KMS-11 (cell line): ENCODE measurements at regions not wholly inside any gene's neighbourhood (a gene's known extent, or its start where the extent isn't known, plus 50 kb on each side); places are given as distances from the start of the nearest gene placed in this dataset.

Experiments used
- H2AFZ ChIP-seq: fragments of 200-600 bp; sonication (generic); 2 replicates; pipeline ENCODE4 v1.6.1; 2016; ENCODE audit warnings: antibody characterized with exemption, mixed run types, low read depth
- H3K27ac ChIP-seq: fragments of 200-600 bp; sonication (generic); 2 replicates; pipeline ENCODE4 v1.6.1; 2016; ENCODE audit warnings: mild to moderate bottlenecking, mixed run types
- H3K27me3 ChIP-seq: fragments of 200-600 bp; sonication (generic); 2 replicates; pipeline ENCODE4 v1.6.1; 2017; ENCODE audit warnings: mild to moderate bottlenecking, low read depth, mixed run types, moderate library complexity; ENCODE audit not compliant: insufficient read depth
- H3K36me3 ChIP-seq: fragments of 200-600 bp; sonication (generic); 2 replicates; pipeline ENCODE4 v1.6.1; 2017; ENCODE audit warnings: mild to moderate bottlenecking, mixed run types; ENCODE audit not compliant: insufficient read depth
- H3K4me1 ChIP-seq: fragments of 200-600 bp; sonication (generic); 2 replicates; pipeline ENCODE4 v1.6.1; 2016; ENCODE audit warnings: mild to moderate bottlenecking, low read depth, mixed run types; ENCODE audit not compliant: poor library complexity, severe bottlenecking
- H3K4me2 ChIP-seq: fragments of 200-600 bp; sonication (generic); 2 replicates; pipeline ENCODE4 v1.7.0; 2016; ENCODE audit warnings: mild to moderate bottlenecking, mixed run types
- H3K4me3 ChIP-seq: fragments of 200-600 bp; sonication (generic); IDR thresholded peaks from 2 replicates; pipeline ENCODE4 v1.6.1; 2017; ENCODE audit warnings: low read depth, low read length, mixed read lengths; ENCODE audit not compliant: insufficient read depth
- H3K79me2 ChIP-seq: fragments of 200-600 bp; sonication (generic); 2 replicates; pipeline ENCODE4 v1.6.1; 2016; ENCODE audit warnings: low read depth, mixed run types; ENCODE audit not compliant: insufficient read depth
- H3K9ac ChIP-seq: fragments of 200-600 bp; sonication (generic); 2 replicates; pipeline ENCODE4 v1.6.1; 2016; ENCODE audit warnings: mild to moderate bottlenecking, mixed run types
- H4K20me1 ChIP-seq: fragments of 200-600 bp; sonication (generic); 2 replicates; pipeline ENCODE4 v1.6.1; 2016; ENCODE audit warnings: mild to moderate bottlenecking, mixed run types; ENCODE audit not compliant: insufficient read depth
- CTCF ChIP-seq: fragments of 200-600 bp; sonication (generic); conservative IDR thresholded peaks from 2 replicates; pipeline ENCODE4 v1.6.1; 2017; ENCODE audit warnings: low read depth, mild to moderate bottlenecking, antibody characterized with exemption, low read length, moderate library complexity, mixed read lengths

DNA sequence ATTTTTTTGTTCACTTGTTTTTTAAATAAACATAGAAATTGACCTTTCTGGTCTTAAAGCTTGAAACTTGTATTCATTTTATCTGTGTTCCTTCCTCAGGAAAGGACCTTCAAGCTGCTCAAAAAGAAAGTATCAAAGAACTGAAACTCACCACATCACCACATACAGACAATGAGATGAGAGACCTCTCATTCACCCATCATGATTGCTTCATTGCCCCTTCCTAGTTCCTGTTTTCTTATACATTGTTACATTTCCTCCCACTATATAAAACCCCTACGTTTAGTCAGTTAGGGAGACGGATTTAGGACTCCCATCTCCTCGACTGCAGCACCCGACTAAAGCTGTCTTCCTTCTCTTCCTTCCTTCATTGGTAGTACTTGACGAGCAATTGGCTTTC, 180.5 kb upstream of the OPRM1 start:
- no peaks in the 10 kb centered on the region for H3K27me3 ChIP-seq
- H3K27ac ChIP-seq: no peak overlapping the region
- H3K4me2 ChIP-seq: no peak overlapping the region
- no peaks in the 10 kb centered on the region for H3K79me2 ChIP-seq
- no peak for TF ChIP-seq CTCF
- no peak overlapping the region for H3K9ac ChIP-seq
- H2AFZ ChIP-seq: no peak overlapping the region
- H3K4me1 ChIP-seq: peaks cover 7% of the 10 kb centered on the region
- H3K4me3 ChIP-seq: no peak overlapping the region
- no peaks in the 10 kb centered on the region for H3K36me3 ChIP-seq
- H4K20me1 ChIP-seq: no peaks in the 10 kb centered on the region

GRCh38 chr6:153856929-153857376, 182.1 kb upstream of the OPRM1 start:
- no peaks in the 10 kb centered on the region for H3K79me2 ChIP-seq
- H3K27me3 ChIP-seq: no peaks in the 10 kb centered on the region
- no peak overlapping the region for H3K9ac ChIP-seq
- no peaks in the 10 kb centered on the region for H4K20me1 ChIP-seq
- H3K4me1 ChIP-seq: peaks cover 7% of the 10 kb centered on the region
- H3K27ac ChIP-seq: no peak overlapping the region
- H3K4me3 ChIP-seq: no peak overlapping the region
- H3K4me2 ChIP-seq: no peak overlapping the region
- H2AFZ ChIP-seq: no peak overlapping the region
- H3K36me3 ChIP-seq: no peaks in the 10 kb centered on the region
- no peak for TF ChIP-seq CTCF

DNA sequence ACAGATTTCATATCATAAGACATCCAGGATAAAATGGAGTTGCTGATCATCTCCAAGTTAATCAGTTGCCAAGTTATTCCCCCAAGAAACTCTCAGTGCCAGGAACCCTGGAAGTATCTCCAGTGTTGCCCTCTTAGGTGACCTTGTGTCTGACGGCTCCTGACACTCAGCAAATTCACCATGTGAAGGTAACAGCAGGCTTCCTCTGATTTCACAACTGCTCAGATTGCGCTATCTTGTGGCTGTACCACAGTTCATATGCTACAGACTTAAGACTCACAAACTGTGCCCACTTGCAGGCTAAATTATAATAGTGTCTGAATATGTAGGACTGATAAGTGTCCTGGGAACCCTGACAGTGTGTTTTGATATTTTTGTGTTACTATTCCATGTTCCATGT, 186.6 kb upstream of the OPRM1 start:
- H3K4me3 ChIP-seq: no peak overlapping the region
- H3K4me1 ChIP-seq: no peaks in the 10 kb centered on the region
- no peak for TF ChIP-seq CTCF

GRCh38 chr6:153852034-153852433, 187.0 kb upstream of the OPRM1 start:
- Histone ChIP-seq H3K79me2 (no peaks in the 10 kb centered on the region), H3K9ac (no peak overlapping the region), H2AFZ (no peak overlapping the region), H3K27ac (no peak overlapping the region), H3K27me3 (no peaks in the 10 kb centered on the region), H3K4me1 (no peaks in the 10 kb centered on the region), H3K4me2 (no peak overlapping the region), H3K4me3 (no peak overlapping the region), H4K20me1 (no peaks in the 10 kb centered on the region), H3K36me3 (no peaks in the 10 kb centered on the region)
- TF ChIP-seq CTCF: no peak

More for the DNA sequence above, 186.6 kb upstream of the OPRM1 start:
- H3K36me3 ChIP-seq: no peaks in the 10 kb centered on the region
- H2AFZ ChIP-seq: no peak overlapping the region
- no peak overlapping the region for H3K9ac ChIP-seq
- H4K20me1 ChIP-seq: no peaks in the 10 kb centered on the region
- H3K4me2 ChIP-seq: no peak overlapping the region
- no peaks in the 10 kb centered on the region for H3K79me2 ChIP-seq
- no peak overlapping the region for H3K27ac ChIP-seq
- H3K27me3 ChIP-seq: no peaks in the 10 kb centered on the region
